ENCODE measurements at regions not wholly inside any gene's neighbourhood (a gene's known extent, or its start where the extent isn't known, plus 50 kb on each side); places are given as distances from the start of the nearest gene placed in this dataset.
"Not testable (repeated sequence)": the region's sequence is repeated elsewhere in the genome, so short reads cannot be mapped to it uniquely, and the experiment has no call there.

- TF ChIP-seq CTCF, POLR2A (IDR thresholded peaks at IDR 0.05): not testable (repeated sequence)
Observed at GRCh38 chr5:6094180-6094579, 284.2 kb downstream of the MED10 start.

Measured in sigmoid colon (tissue), 3 donors.